ENCODE measurements at regions not wholly inside any gene's neighbourhood (a gene's known extent, or its start where the extent isn't known, plus 50 kb on each side); places are given as distances from the start of the nearest gene placed in this dataset.

DNA sequence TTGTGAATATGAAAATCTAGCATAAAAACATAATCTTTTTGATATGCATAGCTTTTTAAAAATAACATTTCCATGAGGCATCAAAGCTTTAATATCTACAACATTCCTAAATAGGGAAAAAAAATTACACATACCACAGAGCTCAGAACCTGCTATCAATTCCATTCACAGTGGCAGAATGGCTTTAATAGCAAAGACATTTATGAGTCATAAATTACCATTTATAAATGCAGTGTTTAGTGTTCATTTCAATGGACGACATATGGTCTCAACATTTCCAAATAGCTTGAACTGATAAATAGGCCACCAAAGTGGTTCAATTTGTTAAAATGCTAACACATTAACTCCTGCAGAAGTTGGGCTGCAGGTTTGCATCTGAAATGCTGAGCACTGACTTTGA lies 600.6 kb upstream of the SETBP1 start:
- TF ChIP-seq, protein P1, sequence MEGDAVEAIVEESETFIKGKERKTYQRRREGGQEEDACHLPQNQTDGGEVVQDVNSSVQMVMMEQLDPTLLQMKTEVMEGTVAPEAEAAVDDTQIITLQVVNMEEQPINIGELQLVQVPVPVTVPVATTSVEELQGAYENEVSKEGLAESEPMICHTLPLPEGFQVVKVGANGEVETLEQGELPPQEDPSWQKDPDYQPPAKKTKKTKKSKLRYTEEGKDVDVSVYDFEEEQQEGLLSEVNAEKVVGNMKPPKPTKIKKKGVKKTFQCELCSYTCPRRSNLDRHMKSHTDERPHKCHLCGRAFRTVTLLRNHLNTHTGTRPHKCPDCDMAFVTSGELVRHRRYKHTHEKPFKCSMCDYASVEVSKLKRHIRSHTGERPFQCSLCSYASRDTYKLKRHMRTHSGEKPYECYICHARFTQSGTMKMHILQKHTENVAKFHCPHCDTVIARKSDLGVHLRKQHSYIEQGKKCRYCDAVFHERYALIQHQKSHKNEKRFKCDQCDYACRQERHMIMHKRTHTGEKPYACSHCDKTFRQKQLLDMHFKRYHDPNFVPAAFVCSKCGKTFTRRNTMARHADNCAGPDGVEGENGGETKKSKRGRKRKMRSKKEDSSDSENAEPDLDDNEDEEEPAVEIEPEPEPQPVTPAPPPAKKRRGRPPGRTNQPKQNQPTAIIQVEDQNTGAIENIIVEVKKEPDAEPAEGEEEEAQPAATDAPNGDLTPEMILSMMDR (IDR thresholded peaks at IDR 0.05), result no peak
- no peak overlapping the region for H3K27ac ChIP-seq
- peaks cover 0 to 6% (median 0%) of the 10 kb centered on the region in 4 donors for H3K4me1 ChIP-seq
- no peak overlapping the region for H3K4me3 ChIP-seq
- H3K36me3 ChIP-seq, result no peaks in the 10 kb centered on the region
- DNase-seq, result no peak
- H3K27me3 ChIP-seq, result no peaks in the 10 kb centered on the region
- intact Hi-C loops (cut with DNase I; ENCODE audit: low total_unique reads), result no loop called here
- H3K9me3 ChIP-seq, result no peaks in the 10 kb centered on the region

DNA sequence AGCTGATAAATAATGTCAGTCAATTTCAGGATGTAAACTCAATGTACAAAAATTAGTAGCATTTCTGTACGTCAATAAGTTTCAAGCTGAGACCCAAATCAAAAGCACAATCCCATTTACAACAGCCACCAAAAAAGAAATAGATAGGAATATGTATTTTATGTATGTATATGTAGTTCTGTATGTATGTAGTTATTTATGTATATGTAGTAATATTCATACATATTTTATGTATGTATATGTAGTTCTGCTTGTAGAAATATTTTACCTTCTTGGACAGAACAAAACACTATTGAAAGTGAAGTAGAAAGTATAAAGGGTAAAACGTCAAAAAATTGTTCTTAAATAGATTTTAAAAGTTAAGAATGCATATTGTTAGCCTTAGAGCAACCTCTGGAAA lies 591.0 kb upstream of the SETBP1 start:
- no peak for DNase-seq

DNA sequence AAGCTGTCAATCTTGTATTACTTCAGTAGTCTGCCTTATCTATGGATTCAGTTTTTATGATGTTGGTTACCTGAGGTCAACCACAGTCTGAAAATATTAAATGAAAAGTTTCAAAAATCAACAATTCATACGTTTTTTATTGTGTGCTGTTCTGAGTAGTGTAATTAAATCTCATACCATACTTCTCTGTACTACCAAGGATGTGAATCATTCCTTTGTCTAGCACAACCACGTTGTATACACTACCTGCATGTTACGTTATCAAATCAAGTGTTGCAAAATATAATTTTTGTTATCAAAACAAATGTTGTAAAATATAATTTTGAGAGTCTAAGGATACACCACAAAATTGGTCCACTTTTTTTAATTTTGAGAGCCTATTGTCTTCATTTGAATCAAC lies 590.2 kb upstream of the SETBP1 start:
- no peaks in the 10 kb centered on the region for H3K27me3 ChIP-seq
- H3K4me3 ChIP-seq, result no peak overlapping the region
- TF ChIP-seq, protein P1 (IDR thresholded peaks at IDR 0.05), result no peak
- H3K27ac ChIP-seq, result no peak overlapping the region
- peaks cover 0 to 2% (median 0%) of the 10 kb centered on the region in 3 donors for H3K9me3 ChIP-seq
- peaks cover 0 to 7% (median 0%) of the 10 kb centered on the region in 4 donors for H3K4me1 ChIP-seq
- no peak for DNase-seq
- H3K36me3 ChIP-seq, result no peaks in the 10 kb centered on the region
- intact Hi-C loops (cut with DNase I; ENCODE audit: low total_unique reads), result no loop called here

More for the DNA sequence above, 591.0 kb upstream of the SETBP1 start:
- Histone ChIP-seq H3K36me3 (no peaks in the 10 kb centered on the region), H3K4me3 (no peak overlapping the region), H3K27ac (no peak overlapping the region), H3K9me3 (no peaks in the 10 kb centered on the region), H3K27me3 (no peaks in the 10 kb centered on the region), H3K4me1 (peaks cover 0 to 7% (median 0%) of the 10 kb centered on the region in 4 donors)
- intact Hi-C loops (cut with DNase I; ENCODE audit: low total_unique reads), result no loop called here
- TF ChIP-seq, protein P1 (IDR thresholded peaks at IDR 0.05), result no peak

DNA sequence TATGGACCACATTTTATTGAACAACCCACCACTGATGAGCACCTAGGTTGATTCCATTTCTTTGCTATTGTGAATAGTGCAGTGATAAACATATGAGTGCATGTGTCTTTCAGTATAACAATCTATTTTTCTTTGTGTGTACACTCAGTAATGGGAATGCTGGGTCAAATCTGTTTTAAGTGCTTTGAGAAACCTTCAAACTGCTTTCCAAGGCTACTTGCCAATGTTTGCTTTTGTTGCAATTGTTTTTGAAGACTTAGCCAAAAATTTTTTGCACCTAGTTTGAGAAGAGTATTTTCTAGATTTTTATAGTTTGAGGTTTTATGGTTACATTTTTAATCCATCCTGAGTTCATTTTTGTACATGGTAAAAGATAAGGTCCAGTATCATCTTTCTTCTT lies 587.4 kb upstream of the SETBP1 start:
- Histone ChIP-seq H3K27me3 (no peaks in the 10 kb centered on the region), H3K27ac (no peak overlapping the region), H3K9me3 (peaks cover 0 to 3% (median 0%) of the 10 kb centered on the region in 3 donors), H3K36me3 (no peaks in the 10 kb centered on the region), H3K4me3 (no peak overlapping the region), H3K4me1 (peaks cover 0 to 7% (median 0%) of the 10 kb centered on the region in 4 donors)
- no peak for DNase-seq
- intact Hi-C loops (cut with DNase I; ENCODE audit: low total_unique reads), result no loop called here
- TF ChIP-seq, protein P1 (IDR thresholded peaks at IDR 0.05), result no peak

DNA sequence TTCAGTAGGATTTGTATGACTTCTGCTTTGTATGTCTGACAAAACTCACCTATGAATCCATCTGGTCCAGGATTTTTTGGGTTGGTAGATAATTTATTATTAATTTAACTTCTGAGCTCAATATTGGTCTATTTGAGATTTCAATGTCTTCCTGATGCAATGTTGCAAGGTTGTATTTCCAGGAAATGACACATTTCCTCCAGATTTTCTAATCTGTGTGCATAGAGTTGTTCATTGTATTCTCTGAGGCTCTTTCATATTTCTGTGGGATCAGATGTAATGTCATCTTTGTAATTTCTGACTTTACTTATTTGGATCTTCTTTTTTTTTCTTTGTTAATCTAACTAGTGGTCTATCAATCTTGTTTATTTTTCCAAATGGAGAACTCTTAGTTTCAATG lies 584.7 kb upstream of the SETBP1 start:
- no peak overlapping the region for H3K4me3 ChIP-seq
- H3K36me3 ChIP-seq, result no peaks in the 10 kb centered on the region
- TF ChIP-seq, protein P1 (IDR thresholded peaks at IDR 0.05), result no peak
- H3K27me3 ChIP-seq, result no peaks in the 10 kb centered on the region
- peaks cover 0 to 7% (median 0%) of the 10 kb centered on the region in 4 donors for H3K4me1 ChIP-seq
- peaks cover 0 to 3% (median 0%) of the 10 kb centered on the region in 3 donors for H3K9me3 ChIP-seq
- intact Hi-C loops (cut with DNase I; ENCODE audit: low total_unique reads), result no loop called here
- H3K27ac ChIP-seq, result no peak overlapping the region
- DNase-seq, result no peak

DNA sequence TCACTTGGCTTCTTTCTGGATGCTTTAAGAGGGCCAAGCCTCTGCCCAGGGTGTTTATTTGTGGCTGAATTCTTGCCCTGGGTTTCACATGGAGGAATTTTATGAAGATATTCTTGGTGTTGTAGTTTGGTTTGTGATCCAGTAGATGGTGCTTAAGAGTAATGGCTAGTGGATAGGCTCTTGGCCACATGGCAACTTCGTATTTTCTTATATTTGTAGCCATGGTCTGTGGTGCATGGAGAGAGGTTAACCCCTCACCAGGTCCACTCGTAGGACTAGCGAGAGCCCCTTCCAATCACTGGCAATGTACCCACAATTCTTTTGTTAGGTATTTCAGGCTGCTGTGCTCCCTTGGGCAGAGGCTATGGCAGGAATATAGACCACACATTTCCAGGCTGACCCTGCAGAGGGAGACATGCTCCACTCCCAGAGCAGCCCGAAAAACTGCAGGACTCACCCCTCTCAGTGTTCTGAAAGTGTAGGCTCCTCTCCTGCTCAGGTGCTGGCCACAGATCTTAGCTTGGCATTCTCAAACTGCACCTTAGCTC lies 582.1 kb upstream of the SETBP1 start:
- Histone ChIP-seq H3K9me3 (peaks cover 0 to 3% (median 0%) of the 10 kb centered on the region in 3 donors), H3K4me1 (peaks cover 0 to under 1% (median 0%) of the 10 kb centered on the region in 4 donors), H3K27ac (no peak overlapping the region), H3K4me3 (no peak overlapping the region), H3K36me3 (no peaks in the 10 kb centered on the region), H3K27me3 (no peaks in the 10 kb centered on the region)
- TF ChIP-seq, protein P1 (IDR thresholded peaks at IDR 0.05), result no peak
- no peak for DNase-seq
- intact Hi-C loops (cut with DNase I; ENCODE audit: low total_unique reads), result no loop called here

Measured in tibial artery (tissue), 4 donors.